Sigmoid colon (tissue), 4 donors: ENCODE measurements at regions not wholly inside any gene's neighbourhood (a gene's known extent, or its start where the extent isn't known, plus 50 kb on each side); places are given as distances from the start of the nearest gene placed in this dataset.

Source experiments
- CTCF ChIP-seq, 4 experiments: fragments of 450-650 bp in 3 of 4; fragments of 200-600 bp in 1 of 4; IDR thresholded peaks; one replicate each; pipeline ENCODE4 v1.5.1; 2016 to 2019; ENCODE audit warnings: antibody characterized with exemption in 4 of 4, mild to moderate bottlenecking in 3 of 4, moderate library complexity in 2 of 4
- EP300 ChIP-seq, 4 donors: sonication (generic); formaldehyde crosslinking; IDR thresholded peaks; one replicate each; pipeline ENCODE4 v1.6.1; 2017; ENCODE audit warnings: antibody characterized with exemption in 4 of 4
- POLR2A ChIP-seq, 2 donors: fragments of 450-650 bp; IDR thresholded peaks; one replicate each; pipeline ENCODE4 v1.6.1; 2016; ENCODE audit warnings: antibody characterized with exemption in 2 of 2, mild to moderate bottlenecking in 2 of 2, moderate library complexity in 2 of 2

- TF ChIP-seq EP300 (IDR thresholded peaks at IDR 0.05) = no peak
- TF ChIP-seq CTCF (IDR thresholded peaks at IDR 0.05) = no peak
- TF ChIP-seq POLR2A (IDR thresholded peaks at IDR 0.05) = no peak
Observed at GRCh38 chr3:124131158-124131557, 139.2 kb upstream of the ROPN1 start.
